OCI-LY7 (cell line): ENCODE measurements at regions not wholly inside any gene's neighbourhood (a gene's known extent, or its start where the extent isn't known, plus 50 kb on each side); places are given as distances from the start of the nearest gene placed in this dataset.

Experiments used
- BruUV-seq: library from RNA; stranded (reverse); fragments of 400-500 nt; replicated peaks from 2 replicates; lab custom pipeline; 2021; lab: Mats Ljungman, UMichigan
- CTCF ChIA-PET: fragments of 300-600 bp; sonication (Branson Sonifier 250); formaldehyde crosslinking; loops from one replicate; lab custom pipeline; 2022; ENCODE audit warnings: antibody characterized with exemption; ENCODE audit not compliant: unreplicated experiment; lab: Charles Lee
- POLR2A ChIA-PET: fragments of 300-600 bp; sonication (Branson Sonifier 250); formaldehyde crosslinking; loops from one replicate; lab custom pipeline; 2022; ENCODE audit warnings: antibody characterized with exemption; lab: Charles Lee
- DNase-seq: peaks from one replicate; pipeline ENCODE4 v3.0.0-alpha.2; 2015; ENCODE audit warnings: low spot score
- H2AFZ ChIP-seq: fragments of 200-600 bp; sonication (generic), shearing (Covaris generic); 2 replicates; pipeline ENCODE4 v1.6.1; 2014; ENCODE audit warnings: mild to moderate bottlenecking, antibody characterized with exemption, low read length, moderate library complexity
- H3K27ac ChIP-seq: fragments of 200-600 bp; sonication (generic); 2 replicates; pipeline ENCODE4 v1.5.1; 2014; ENCODE audit warnings: mixed run types, low read depth, mild to moderate bottlenecking, moderate library complexity, low read length, inconsistent platforms; ENCODE audit not compliant: poor library complexity, severe bottlenecking
- H3K36me3 ChIP-seq: fragments of 200-600 bp; sonication (generic); 2 replicates; pipeline ENCODE4 v1.6.1; 2014; ENCODE audit warnings: mild to moderate bottlenecking, antibody characterized with exemption, low read length, moderate library complexity, mixed read lengths; ENCODE audit not compliant: insufficient read depth
- H3K4me1 ChIP-seq: fragments of 200-600 bp; sonication (generic); 2 replicates; pipeline ENCODE4 v1.5.1; 2014; ENCODE audit warnings: mild to moderate bottlenecking, low read length; ENCODE audit not compliant: insufficient read depth, poor library complexity, severe bottlenecking
- H3K4me2 ChIP-seq: fragments of 200-600 bp; sonication (generic); 2 replicates; pipeline ENCODE4 v1.6.1; 2014; ENCODE audit warnings: mild to moderate bottlenecking, low read length
- H3K4me3 ChIP-seq: fragments of 200-600 bp; sonication (generic); 2 replicates; pipeline ENCODE4 v1.5.1; 2014; ENCODE audit warnings: mild to moderate bottlenecking, low read depth, low read length; ENCODE audit not compliant: poor library complexity, severe bottlenecking
- H3K79me2 ChIP-seq: fragments of 200-600 bp; sonication (generic); 2 replicates; pipeline ENCODE4 v1.6.1; 2016; ENCODE audit warnings: low read depth, mild to moderate bottlenecking, low read length, moderate library complexity, mixed read lengths; ENCODE audit not compliant: insufficient read depth
- H3K9me2 ChIP-seq: fragments of 200-600 bp; sonication (generic); 2 replicates; pipeline ENCODE4 v1.6.1; 2016; ENCODE audit warnings: mild to moderate bottlenecking, low read length, mixed read lengths; ENCODE audit not compliant: insufficient read depth
- H3K9me3 ChIP-seq: fragments of 200-600 bp; sonication (generic); 2 replicates; pipeline ENCODE4 v1.6.1; 2014; ENCODE audit warnings: mild to moderate bottlenecking, mixed run types, low read length, mixed read lengths
- H4K20me1 ChIP-seq: fragments of 200-600 bp; sonication (generic); 2 replicates; pipeline ENCODE4 v1.6.1; 2014; ENCODE audit warnings: mild to moderate bottlenecking, antibody characterized with exemption, low read length, moderate library complexity, mixed read lengths; ENCODE audit not compliant: insufficient read depth
- CTCF ChIP-seq: fragments of 200-600 bp; sonication (generic); conservative IDR thresholded peaks from 2 replicates; pipeline ENCODE4 v1.5.1; 2014; ENCODE audit warnings: mild to moderate bottlenecking, antibody characterized with exemption, low read length, moderate library complexity, mixed read lengths
- EZH2phosphoT487 ChIP-seq: fragments of 200-600 bp; sonication (generic); IDR thresholded peaks from 2 replicates; pipeline ENCODE4 v1.6.1; 2018; ENCODE audit warnings: low read depth, borderline replicate concordance, mild to moderate bottlenecking, mixed run types, antibody characterized with exemption, low read length, moderate library complexity, mixed read lengths
- intact Hi-C: fragments of 100-400 bp; cut with micrococcal nuclease; formaldehyde crosslinking; loops from one replicate; pipeline ENCODE4 v1.10.0; 2022; ENCODE audit not compliant: unreplicated experiment

GRCh38 chr10:36366065-36366464 is 724.0 kb upstream of the FZD8 start:
- no peaks in the 10 kb centered on the region for H3K4me1 ChIP-seq
- H3K27ac ChIP-seq = no peak overlapping the region
- no peak overlapping the region for H2AFZ ChIP-seq
- H3K79me2 ChIP-seq = no peaks in the 10 kb centered on the region
- no peak overlapping the region for H3K4me3 ChIP-seq
- no peaks in the 10 kb centered on the region for H4K20me1 ChIP-seq
- no peaks in the 10 kb centered on the region for H3K9me3 ChIP-seq
- CTCF ChIA-PET = no interaction called here
- no peak overlapping the region for H3K4me2 ChIP-seq
- intact Hi-C loops = no loop called here
- DNase-seq = no peak
- no TSS peak for BruUV-seq
- TF ChIP-seq EZH2phosphoT487 (no peak), CTCF (no peak)
- POLR2A ChIA-PET = no interaction called here
- H3K9me2 ChIP-seq = no peaks in the 10 kb centered on the region
- no peaks in the 10 kb centered on the region for H3K36me3 ChIP-seq

GRCh38 chr10:36362257-36362656 is 720.2 kb upstream of the FZD8 start:
- no peak for DNase-seq
- no peak overlapping the region for H2AFZ ChIP-seq
- H3K9me3 ChIP-seq = no peaks in the 10 kb centered on the region
- BruUV-seq = no TSS peak
- no peak overlapping the region for H3K27ac ChIP-seq
- ChIA-PET CTCF (no interaction called here), POLR2A (no interaction called here)
- no peaks in the 10 kb centered on the region for H4K20me1 ChIP-seq
- no peak overlapping the region for H3K4me3 ChIP-seq
- no peak for TF ChIP-seq EZH2phosphoT487
- no peak for TF ChIP-seq CTCF
- no peak overlapping the region for H3K4me2 ChIP-seq
- H3K4me1 ChIP-seq = no peaks in the 10 kb centered on the region
- no peaks in the 10 kb centered on the region for H3K9me2 ChIP-seq
- intact Hi-C loops = no loop called here
- H3K36me3 ChIP-seq = no peaks in the 10 kb centered on the region
- no peaks in the 10 kb centered on the region for H3K79me2 ChIP-seq

GRCh38 chr10:36358736-36359135 is 716.6 kb upstream of the FZD8 start:
- no peak for DNase-seq
- CTCF ChIA-PET = no interaction called here
- no peaks in the 10 kb centered on the region for H3K4me1 ChIP-seq
- H3K27ac ChIP-seq = no peak overlapping the region
- no peak overlapping the region for H3K4me2 ChIP-seq
- BruUV-seq = no TSS peak
- no peak for TF ChIP-seq CTCF
- TF ChIP-seq EZH2phosphoT487 = no peak
- no peak overlapping the region for H2AFZ ChIP-seq
- no peaks in the 10 kb centered on the region for H3K36me3 ChIP-seq
- POLR2A ChIA-PET = interaction anchor here (1.0 kb wide), 1 partner anchor 10 kb away, joined by 3 read pairs; no protein-coding TSS in a partner anchor
- no peaks in the 10 kb centered on the region for H3K9me3 ChIP-seq
- no peak overlapping the region for H3K4me3 ChIP-seq
- no peaks in the 10 kb centered on the region for H3K9me2 ChIP-seq
- intact Hi-C loops = no loop called here
- H4K20me1 ChIP-seq = no peaks in the 10 kb centered on the region
- no peaks in the 10 kb centered on the region for H3K79me2 ChIP-seq
